ENCODE measurements at regions not wholly inside any gene's neighbourhood (a gene's known extent, or its start where the extent isn't known, plus 50 kb on each side); places are given as distances from the start of the nearest gene placed in this dataset.

DNA sequence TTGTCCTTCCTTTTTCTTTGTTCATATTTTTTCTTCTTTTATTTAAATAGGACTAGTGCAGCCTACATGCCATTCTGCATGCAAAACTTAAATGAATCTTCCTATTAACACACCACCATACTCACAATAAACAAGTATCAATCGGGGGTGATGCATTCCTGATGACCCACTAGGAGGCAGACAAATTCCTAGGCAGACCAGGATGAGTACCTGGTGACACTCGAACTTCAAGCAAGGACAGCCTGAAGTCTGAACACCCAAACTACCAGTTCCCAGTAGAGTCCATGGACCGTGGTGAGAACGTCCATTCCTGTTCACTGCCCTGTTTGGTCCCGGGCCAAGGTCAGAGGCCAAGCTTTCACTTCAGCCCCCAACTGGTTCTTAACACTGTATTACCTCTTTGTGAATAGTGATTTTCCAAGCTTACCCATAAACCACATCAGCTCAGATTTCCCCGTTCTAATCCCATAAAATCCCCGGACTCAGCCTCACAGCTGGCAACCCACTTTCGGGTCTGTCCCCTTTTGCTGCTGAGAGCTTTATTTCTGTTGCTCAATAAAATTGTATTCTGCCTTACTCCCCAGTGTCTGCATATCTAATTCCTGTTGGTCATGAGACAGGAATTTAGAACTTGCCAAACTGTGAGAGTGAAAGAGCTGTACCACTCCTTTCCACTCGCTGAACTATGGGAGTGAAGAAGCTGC is 1286.6 kb downstream of the FSTL5 start:
- Histone ChIP-seq H3K36me3 (no peaks in the 10 kb centered on the region), H3K27ac (no peak overlapping the region), H3K4me1 (no peaks in the 10 kb centered on the region), H3K27me3 (no peaks in the 10 kb centered on the region), H3K9me3 (no peaks in the 10 kb centered on the region), H3K4me3 (no peak overlapping the region)
- intact Hi-C loops (cut with DNase I) = no loop called here
- TF ChIP-seq, protein P1, sequence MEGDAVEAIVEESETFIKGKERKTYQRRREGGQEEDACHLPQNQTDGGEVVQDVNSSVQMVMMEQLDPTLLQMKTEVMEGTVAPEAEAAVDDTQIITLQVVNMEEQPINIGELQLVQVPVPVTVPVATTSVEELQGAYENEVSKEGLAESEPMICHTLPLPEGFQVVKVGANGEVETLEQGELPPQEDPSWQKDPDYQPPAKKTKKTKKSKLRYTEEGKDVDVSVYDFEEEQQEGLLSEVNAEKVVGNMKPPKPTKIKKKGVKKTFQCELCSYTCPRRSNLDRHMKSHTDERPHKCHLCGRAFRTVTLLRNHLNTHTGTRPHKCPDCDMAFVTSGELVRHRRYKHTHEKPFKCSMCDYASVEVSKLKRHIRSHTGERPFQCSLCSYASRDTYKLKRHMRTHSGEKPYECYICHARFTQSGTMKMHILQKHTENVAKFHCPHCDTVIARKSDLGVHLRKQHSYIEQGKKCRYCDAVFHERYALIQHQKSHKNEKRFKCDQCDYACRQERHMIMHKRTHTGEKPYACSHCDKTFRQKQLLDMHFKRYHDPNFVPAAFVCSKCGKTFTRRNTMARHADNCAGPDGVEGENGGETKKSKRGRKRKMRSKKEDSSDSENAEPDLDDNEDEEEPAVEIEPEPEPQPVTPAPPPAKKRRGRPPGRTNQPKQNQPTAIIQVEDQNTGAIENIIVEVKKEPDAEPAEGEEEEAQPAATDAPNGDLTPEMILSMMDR (IDR thresholded peaks at IDR 0.05) = no peak
- no peak for DNase-seq (ENCODE audit: low spot score in 2 of 2)

DNA sequence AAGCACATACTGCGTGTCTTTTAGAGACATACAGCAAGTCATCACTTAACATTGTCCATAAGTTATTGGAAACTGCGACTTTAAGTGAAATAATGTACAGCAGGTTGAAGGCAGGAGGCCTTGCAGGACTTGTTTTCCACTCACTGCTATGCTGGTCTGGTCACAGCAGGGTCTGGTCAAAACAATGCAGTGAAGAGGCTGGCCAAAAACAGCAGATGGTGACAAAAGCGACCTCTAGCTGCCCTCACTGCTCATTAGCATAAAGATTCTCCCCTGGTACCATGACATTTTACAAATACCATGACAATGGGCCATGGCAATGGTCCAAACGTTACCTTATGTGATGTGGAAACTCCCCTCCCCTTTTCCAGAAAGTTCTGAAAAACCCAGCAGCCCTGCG is 1283.6 kb downstream of the FSTL5 start:
- intact Hi-C loops (cut with DNase I) = no loop called here
- TF ChIP-seq, protein P1 (IDR thresholded peaks at IDR 0.05) = no peak
- DNase-seq (ENCODE audit: low spot score in 2 of 2) = no peak
- Histone ChIP-seq H3K4me1 (no peaks in the 10 kb centered on the region), H3K27me3 (no peaks in the 10 kb centered on the region), H3K27ac (no peak overlapping the region), H3K9me3 (no peaks in the 10 kb centered on the region), H3K4me3 (no peak overlapping the region), H3K36me3 (no peaks in the 10 kb centered on the region)

GRCh38 chr4:160887668-160888067 is 1276.1 kb downstream of the FSTL5 start:
- intact Hi-C loops (cut with DNase I) = no loop called here
- no peak for DNase-seq (ENCODE audit: low spot score in 2 of 2)

DNA sequence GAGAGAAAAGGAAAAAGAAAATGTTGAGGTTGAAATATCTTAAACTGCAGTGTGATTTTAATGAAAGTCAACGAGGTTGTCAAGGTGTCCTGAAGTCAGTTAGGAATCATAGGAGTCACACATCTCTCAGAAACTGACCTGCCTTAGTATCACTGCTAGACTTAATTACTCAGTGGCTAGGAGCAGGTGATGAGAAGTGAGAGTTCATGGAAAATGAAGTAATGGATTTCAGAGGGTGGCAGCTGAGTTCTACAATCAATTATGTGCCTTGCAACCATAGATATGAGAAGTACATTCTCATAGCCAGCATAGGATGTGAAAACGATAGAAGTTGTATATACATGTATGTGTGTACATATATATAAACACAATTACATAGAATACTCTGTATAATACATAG is 1269.7 kb downstream of the FSTL5 start:
- H3K27me3 ChIP-seq = no peaks in the 10 kb centered on the region
- H3K4me1 ChIP-seq = no peaks in the 10 kb centered on the region
- no peaks in the 10 kb centered on the region for H3K36me3 ChIP-seq
- H3K4me3 ChIP-seq = no peak overlapping the region
- no peaks in the 10 kb centered on the region for H3K9me3 ChIP-seq
- TF ChIP-seq, protein P1 (IDR thresholded peaks at IDR 0.05) = no peak
- DNase-seq (ENCODE audit: low spot score in 2 of 2) = no peak
- intact Hi-C loops (cut with DNase I) = no loop called here
- H3K27ac ChIP-seq = no peak overlapping the region

More at GRCh38 chr4:160887668-160888067, 1276.1 kb downstream of the FSTL5 start:
- TF ChIP-seq, protein P1 (IDR thresholded peaks at IDR 0.05) = no peak
- Histone ChIP-seq H3K27ac (no peak overlapping the region), H3K36me3 (no peaks in the 10 kb centered on the region), H3K27me3 (no peaks in the 10 kb centered on the region), H3K4me1 (no peaks in the 10 kb centered on the region), H3K4me3 (no peak overlapping the region), H3K9me3 (peaks cover 0 to 6% of the 10 kb centered on the region in 2 donors)

DNA sequence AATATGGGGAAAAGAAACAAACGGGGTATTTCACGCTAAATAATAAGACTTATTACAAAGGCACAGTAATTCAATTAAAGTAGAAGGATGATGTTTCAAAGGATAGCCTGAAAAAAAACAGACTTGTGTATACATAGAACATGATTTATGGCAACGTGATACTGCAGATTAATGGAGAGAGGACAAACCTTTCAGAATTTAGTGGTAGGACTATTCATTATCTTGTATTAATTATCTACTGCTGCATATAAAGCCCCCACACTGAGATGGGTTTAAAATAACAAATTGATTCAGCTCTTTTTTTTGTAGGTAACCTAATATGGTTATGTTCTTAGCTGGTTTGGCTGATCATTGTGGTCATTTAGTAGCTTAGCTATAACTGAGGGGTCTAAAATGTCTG is 1269.0 kb downstream of the FSTL5 start:
- Histone ChIP-seq H3K4me3 (no peak overlapping the region), H3K27ac (no peak overlapping the region), H3K36me3 (no peaks in the 10 kb centered on the region), H3K27me3 (no peaks in the 10 kb centered on the region), H3K4me1 (no peaks in the 10 kb centered on the region), H3K9me3 (no peaks in the 10 kb centered on the region)
- no peak for DNase-seq (ENCODE audit: low spot score in 2 of 2)
- TF ChIP-seq, protein P1 (IDR thresholded peaks at IDR 0.05) = no peak
- intact Hi-C loops (cut with DNase I) = no loop called here

GRCh38 chr4:160927311-160927710 is 1236.5 kb downstream of the FSTL5 start:
- DNase-seq (ENCODE audit: low spot score in 2 of 2) = no peak
- no peak overlapping the region for H3K27ac ChIP-seq
- H3K27me3 ChIP-seq = no peaks in the 10 kb centered on the region
- H3K36me3 ChIP-seq = no peaks in the 10 kb centered on the region
- no peak overlapping the region for H3K4me3 ChIP-seq
- no peaks in the 10 kb centered on the region for H3K4me1 ChIP-seq
- H3K9me3 ChIP-seq = no peaks in the 10 kb centered on the region
- TF ChIP-seq, protein P1 (IDR thresholded peaks at IDR 0.05) = no peak
- intact Hi-C loops (cut with DNase I) = no loop called here

Data from ascending aorta (tissue), 2 donors.